Neural cell (in vitro differentiated cells): ENCODE measurements at regions not wholly inside any gene's neighbourhood (a gene's known extent, or its start where the extent isn't known, plus 50 kb on each side); places are given as distances from the start of the nearest gene placed in this dataset.

Source experiments
- H2AFZ ChIP-seq: fragments of 200-600, 300-800 bp; sonication (generic), shearing (Covaris generic); 2 replicates; pipeline ENCODE4 v1.6.0; 2014; ENCODE audit warnings: low read depth, mild to moderate bottlenecking, antibody characterized with exemption, low read length, moderate library complexity
- H3F3A ChIP-seq: fragments of 200-600 bp; shearing (Covaris generic); 2 replicates; pipeline ENCODE4 v1.6.1; 2016; ENCODE audit warnings: mild to moderate bottlenecking, moderate library complexity, mixed read lengths, antibody characterized with exemption, low read length; ENCODE audit not compliant: insufficient read depth, poor library complexity, severe bottlenecking
- H3K27ac ChIP-seq: fragments of 200-600, 300-800 bp; sonication (generic), shearing (Covaris generic); 2 replicates; pipeline ENCODE4 v1.5.1; 2014; ENCODE audit warnings: mild to moderate bottlenecking, low read length, moderate library complexity
- H3K27me3 ChIP-seq: fragments of 300-800, 200-600 bp; sonication (generic), shearing (Covaris generic); 2 replicates; pipeline ENCODE4 v1.6.0; 2014; ENCODE audit warnings: mild to moderate bottlenecking, low read depth, low read length, moderate library complexity; ENCODE audit not compliant: insufficient read depth
- H3K36me3 ChIP-seq: fragments of 300-800, 200-600 bp; sonication (generic), shearing (Covaris generic); 2 replicates; pipeline ENCODE4 v1.5.1; 2014; ENCODE audit warnings: mild to moderate bottlenecking, antibody characterized with exemption, low read length, moderate library complexity; ENCODE audit not compliant: insufficient read depth
- H3K4me2 ChIP-seq: fragments of 300-800, 200-600 bp; sonication (generic), shearing (Covaris generic); 2 replicates; pipeline ENCODE4 v1.6.0; 2014; ENCODE audit warnings: mild to moderate bottlenecking, low read length
- H3K4me3 ChIP-seq: fragments of 300-800, 200-600 bp; sonication (generic), shearing (Covaris generic); 2 replicates; pipeline ENCODE4 v1.5.1; 2014; ENCODE audit warnings: mild to moderate bottlenecking, low read length, moderate library complexity
- H3K79me2 ChIP-seq: fragments of 200-600 bp; shearing (Covaris generic); replicated peaks from 2 replicates; pipeline ENCODE4 v1.6.0; 2014; ENCODE audit warnings: mild to moderate bottlenecking, low read length, moderate library complexity; ENCODE audit not compliant: insufficient read depth
- H3K9ac ChIP-seq: fragments of 300-800, 200-600 bp; sonication (generic), shearing (Covaris generic); 2 replicates; pipeline ENCODE4 v1.6.1; 2016; ENCODE audit warnings: mild to moderate bottlenecking, low read length, mixed read lengths
- H3K9me2 ChIP-seq: fragments of 200-600 bp; shearing (Covaris generic); 2 replicates; pipeline ENCODE4 v1.6.1; 2016; ENCODE audit warnings: mild to moderate bottlenecking, low read length, mixed read lengths; ENCODE audit not compliant: insufficient read depth
- H3K9me3 ChIP-seq: fragments of 200-600, 300-800 bp; sonication (generic), shearing (Covaris generic); 2 replicates; pipeline ENCODE4 v1.6.1; 2016; ENCODE audit warnings: mild to moderate bottlenecking, mixed run types, low read length, moderate library complexity, mixed read lengths
- H4K20me1 ChIP-seq: fragments of 200-600 bp; shearing (Covaris generic); 2 replicates; pipeline ENCODE4 v1.6.1; 2016; ENCODE audit warnings: mild to moderate bottlenecking, mixed run types; ENCODE audit not compliant: insufficient read depth
- EP300 ChIP-seq: fragments of 450-650 bp; conservative IDR thresholded peaks from 2 replicates; pipeline ENCODE4 v1.6.1; 2014; ENCODE audit warnings: antibody characterized with exemption, mild to moderate bottlenecking, moderate library complexity; ENCODE audit not compliant: poor library complexity, severe bottlenecking
- MXI1 ChIP-seq: fragments of 450-650 bp; conservative IDR thresholded peaks from 2 replicates; pipeline ENCODE4 v1.6.1; 2014; ENCODE audit warnings: antibody characterized with exemption, mild to moderate bottlenecking; ENCODE audit not compliant: poor library complexity, severe bottlenecking
- POLR2AphosphoS5 ChIP-seq: IDR thresholded peaks from 2 replicates; pipeline ENCODE4 v1.6.1; 2012
- RAD21 ChIP-seq: fragments of 450-650 bp; conservative IDR thresholded peaks from 2 replicates; pipeline ENCODE4 v1.6.1; 2014; ENCODE audit warnings: antibody characterized with exemption, mild to moderate bottlenecking, moderate library complexity
- SMC3 ChIP-seq: fragments of 450-650 bp; conservative IDR thresholded peaks from 2 replicates; pipeline ENCODE4 v1.6.1; 2014; ENCODE audit warnings: antibody characterized with exemption, mild to moderate bottlenecking, moderate library complexity; ENCODE audit not compliant: poor library complexity
- TAF1 ChIP-seq: IDR thresholded peaks from 2 replicates; pipeline ENCODE4 v1.6.1; 2012; ENCODE audit warnings: low read depth
- TF ChIP-seq, protein P1 (sequence below): IDR thresholded peaks from 2 replicates; pipeline ENCODE4 v1.6.1; 2012; ENCODE audit warnings: borderline replicate concordance
- TF ChIP-seq, protein P2 (sequence below): fragments of 450-650 bp; IDR thresholded peaks from 2 replicates; pipeline ENCODE4 v1.5.1; 2014; ENCODE audit warnings: antibody characterized with exemption, mild to moderate bottlenecking, moderate library complexity; ENCODE audit not compliant: poor library complexity, severe bottlenecking

DNA sequence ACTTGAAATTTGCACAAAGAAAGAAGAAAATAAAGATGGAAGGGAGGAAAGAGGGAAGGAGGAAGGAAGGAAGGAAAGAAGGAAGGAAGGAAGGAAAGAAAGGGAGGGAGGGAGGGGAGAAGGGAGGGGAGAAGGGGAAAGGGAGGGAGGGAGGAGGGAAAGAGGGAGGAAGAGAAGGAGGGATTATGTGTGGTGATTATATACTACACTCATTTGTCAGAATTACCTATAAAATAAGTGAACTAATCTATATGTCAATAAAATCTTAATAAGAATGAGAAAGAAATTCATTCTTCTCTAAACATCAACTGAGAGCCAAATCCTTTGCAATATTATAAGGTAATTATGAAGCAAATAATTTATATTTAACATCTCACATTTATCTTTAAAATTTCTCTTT is 77.9 kb upstream of the TFAP2D start:
- H3K4me3 ChIP-seq, result no peak overlapping the region
- no peaks in the 10 kb centered on the region for H3K9me2 ChIP-seq
- H4K20me1 ChIP-seq, result no peaks in the 10 kb centered on the region
- H3K9me3 ChIP-seq, result no peaks in the 10 kb centered on the region
- H2AFZ ChIP-seq, result no peak overlapping the region
- no peak for TF ChIP-seq POLR2AphosphoS5
- TF ChIP-seq EP300, result no peak
- TF ChIP-seq RAD21, result no peak
- TF ChIP-seq MXI1, result no peak
- TF ChIP-seq, protein P1, sequence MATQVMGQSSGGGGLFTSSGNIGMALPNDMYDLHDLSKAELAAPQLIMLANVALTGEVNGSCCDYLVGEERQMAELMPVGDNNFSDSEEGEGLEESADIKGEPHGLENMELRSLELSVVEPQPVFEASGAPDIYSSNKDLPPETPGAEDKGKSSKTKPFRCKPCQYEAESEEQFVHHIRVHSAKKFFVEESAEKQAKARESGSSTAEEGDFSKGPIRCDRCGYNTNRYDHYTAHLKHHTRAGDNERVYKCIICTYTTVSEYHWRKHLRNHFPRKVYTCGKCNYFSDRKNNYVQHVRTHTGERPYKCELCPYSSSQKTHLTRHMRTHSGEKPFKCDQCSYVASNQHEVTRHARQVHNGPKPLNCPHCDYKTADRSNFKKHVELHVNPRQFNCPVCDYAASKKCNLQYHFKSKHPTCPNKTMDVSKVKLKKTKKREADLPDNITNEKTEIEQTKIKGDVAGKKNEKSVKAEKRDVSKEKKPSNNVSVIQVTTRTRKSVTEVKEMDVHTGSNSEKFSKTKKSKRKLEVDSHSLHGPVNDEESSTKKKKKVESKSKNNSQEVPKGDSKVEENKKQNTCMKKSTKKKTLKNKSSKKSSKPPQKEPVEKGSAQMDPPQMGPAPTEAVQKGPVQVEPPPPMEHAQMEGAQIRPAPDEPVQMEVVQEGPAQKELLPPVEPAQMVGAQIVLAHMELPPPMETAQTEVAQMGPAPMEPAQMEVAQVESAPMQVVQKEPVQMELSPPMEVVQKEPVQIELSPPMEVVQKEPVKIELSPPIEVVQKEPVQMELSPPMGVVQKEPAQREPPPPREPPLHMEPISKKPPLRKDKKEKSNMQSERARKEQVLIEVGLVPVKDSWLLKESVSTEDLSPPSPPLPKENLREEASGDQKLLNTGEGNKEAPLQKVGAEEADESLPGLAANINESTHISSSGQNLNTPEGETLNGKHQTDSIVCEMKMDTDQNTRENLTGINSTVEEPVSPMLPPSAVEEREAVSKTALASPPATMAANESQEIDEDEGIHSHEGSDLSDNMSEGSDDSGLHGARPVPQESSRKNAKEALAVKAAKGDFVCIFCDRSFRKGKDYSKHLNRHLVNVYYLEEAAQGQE, result no peak
- TF ChIP-seq, protein P2, sequence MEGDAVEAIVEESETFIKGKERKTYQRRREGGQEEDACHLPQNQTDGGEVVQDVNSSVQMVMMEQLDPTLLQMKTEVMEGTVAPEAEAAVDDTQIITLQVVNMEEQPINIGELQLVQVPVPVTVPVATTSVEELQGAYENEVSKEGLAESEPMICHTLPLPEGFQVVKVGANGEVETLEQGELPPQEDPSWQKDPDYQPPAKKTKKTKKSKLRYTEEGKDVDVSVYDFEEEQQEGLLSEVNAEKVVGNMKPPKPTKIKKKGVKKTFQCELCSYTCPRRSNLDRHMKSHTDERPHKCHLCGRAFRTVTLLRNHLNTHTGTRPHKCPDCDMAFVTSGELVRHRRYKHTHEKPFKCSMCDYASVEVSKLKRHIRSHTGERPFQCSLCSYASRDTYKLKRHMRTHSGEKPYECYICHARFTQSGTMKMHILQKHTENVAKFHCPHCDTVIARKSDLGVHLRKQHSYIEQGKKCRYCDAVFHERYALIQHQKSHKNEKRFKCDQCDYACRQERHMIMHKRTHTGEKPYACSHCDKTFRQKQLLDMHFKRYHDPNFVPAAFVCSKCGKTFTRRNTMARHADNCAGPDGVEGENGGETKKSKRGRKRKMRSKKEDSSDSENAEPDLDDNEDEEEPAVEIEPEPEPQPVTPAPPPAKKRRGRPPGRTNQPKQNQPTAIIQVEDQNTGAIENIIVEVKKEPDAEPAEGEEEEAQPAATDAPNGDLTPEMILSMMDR, result no peak
- no peak overlapping the region for H3K9ac ChIP-seq
- no peak overlapping the region for H3K27ac ChIP-seq
- H3K36me3 ChIP-seq, result no peaks in the 10 kb centered on the region
- H3K27me3 ChIP-seq, result no peaks in the 10 kb centered on the region
- H3K79me2 ChIP-seq, result no peaks in the 10 kb centered on the region
- H3K4me2 ChIP-seq, result no peak overlapping the region
- no peaks in the 10 kb centered on the region for H3F3A ChIP-seq

DNA sequence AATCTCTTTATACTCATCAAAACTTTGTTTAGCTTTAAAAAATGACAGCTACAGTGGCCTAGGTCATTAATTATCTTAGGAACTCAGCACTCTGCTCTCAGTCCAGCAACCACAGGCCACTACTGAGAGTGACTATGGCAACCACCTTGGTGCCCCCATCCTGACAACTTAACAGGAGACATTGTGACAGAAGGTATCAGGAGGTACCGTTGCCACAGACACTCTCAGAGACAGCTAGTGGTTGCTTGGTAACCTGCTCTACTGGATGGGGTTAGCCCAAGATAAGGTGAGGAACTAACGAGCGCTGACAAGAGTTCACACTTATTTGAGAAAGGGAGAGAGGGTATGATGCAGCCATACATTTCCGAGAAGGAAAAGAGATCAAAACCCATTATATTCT is 76.1 kb upstream of the TFAP2D start:
- TF ChIP-seq, protein P1, result no peak
- no peak for TF ChIP-seq TAF1
- TF ChIP-seq SMC3, result no peak
- peak; percentile 54 for TF ChIP-seq EP300
- no peaks in the 10 kb centered on the region for H3F3A ChIP-seq
- no peaks in the 10 kb centered on the region for H3K9me3 ChIP-seq
- no peak overlapping the region for H3K4me3 ChIP-seq
- H3K9me2 ChIP-seq, result no peaks in the 10 kb centered on the region
- no peaks in the 10 kb centered on the region for H3K79me2 ChIP-seq
- no peaks in the 10 kb centered on the region for H3K27me3 ChIP-seq
- H2AFZ ChIP-seq, result no peak overlapping the region
- no peaks in the 10 kb centered on the region for H3K36me3 ChIP-seq
- no peak overlapping the region for H3K4me2 ChIP-seq
- no peak overlapping the region for H3K27ac ChIP-seq
- no peaks in the 10 kb centered on the region for H4K20me1 ChIP-seq
- no peak overlapping the region for H3K9ac ChIP-seq
